DND-41 (cell line): ENCODE measurements at regions not wholly inside any gene's neighbourhood (a gene's known extent, or its start where the extent isn't known, plus 50 kb on each side); places are given as distances from the start of the nearest gene placed in this dataset.

Source experiments
- ATAC-seq: fragments of 200-7000 bp; cut with Tn5 transposase; 3 replicates; pipeline ENCODE4 v1.9.1; 2021; ENCODE audit warnings: low read depth; ENCODE audit not compliant: insufficient read depth
- DNase-seq: peaks from one replicate; pipeline ENCODE4 v3.0.0-alpha.2; 2020
- H2AFZ ChIP-seq: 2 replicates; pipeline ENCODE4 v1.6.0; 2012; ENCODE audit warnings: low read depth, low read length
- H3K27ac ChIP-seq: 2 replicates; pipeline ENCODE4 v1.5.1; 2012; ENCODE audit warnings: low read length, inconsistent platforms
- H3K27me3 ChIP-seq: fragments of 200-600 bp; sonication (generic); 2 replicates; pipeline ENCODE4 v1.6.0; 2012; ENCODE audit warnings: low read length, mild to moderate bottlenecking, inconsistent platforms; ENCODE audit not compliant: insufficient read depth, poor library complexity
- H3K36me3 ChIP-seq: 2 replicates; pipeline ENCODE4 v1.5.1; 2012; ENCODE audit warnings: low read length, inconsistent platforms; ENCODE audit not compliant: insufficient read depth
- H3K4me1 ChIP-seq: 2 replicates; pipeline ENCODE4 v1.5.1; 2012; ENCODE audit warnings: mild to moderate bottlenecking, low read length; ENCODE audit not compliant: insufficient read depth
- H3K4me2 ChIP-seq: 2 replicates; pipeline ENCODE4 v1.6.0; 2012; ENCODE audit warnings: mild to moderate bottlenecking, moderate library complexity, low read length, inconsistent platforms; ENCODE audit not compliant: insufficient read depth
- H3K4me3 ChIP-seq, 2 experiments: fragments of 200-600 bp in 1 of 2; shearing (Covaris generic) in 1 of 2; 2 replicates each; pipeline ENCODE4 v1.5.1; 2012 to 2016; ENCODE audit warnings: inconsistent platforms in 2 of 2, low read length in 2 of 2, mild to moderate bottlenecking in 2 of 2, low read depth in 1 of 2, moderate library complexity in 1 of 2
- H3K79me2 ChIP-seq: 2 replicates; pipeline ENCODE4 v1.6.0; 2012; ENCODE audit warnings: low read length, inconsistent platforms; ENCODE audit not compliant: insufficient read depth
- H3K9ac ChIP-seq: 2 replicates; pipeline ENCODE4 v1.6.0; 2012; ENCODE audit warnings: low read depth, mild to moderate bottlenecking, inconsistent platforms, low read length, moderate library complexity
- H3K9me3 ChIP-seq: 2 replicates; pipeline ENCODE4 v1.5.1; 2012; ENCODE audit warnings: low read length, moderate library complexity, mild to moderate bottlenecking, inconsistent platforms; ENCODE audit not compliant: insufficient read depth, severe bottlenecking
- H4K20me1 ChIP-seq: 2 replicates; pipeline ENCODE4 v1.6.0; 2012; ENCODE audit warnings: low read length; ENCODE audit not compliant: insufficient read depth
- EZH2 ChIP-seq: IDR thresholded peaks from 3 replicates; pipeline ENCODE4 v1.6.1; 2012; ENCODE audit warnings: borderline replicate concordance, low read depth, mild to moderate bottlenecking, moderate library complexity, low read length, inconsistent platforms; ENCODE audit not compliant: severe bottlenecking
- TF ChIP-seq, protein P1 (sequence below): IDR thresholded peaks from 2 replicates; pipeline ENCODE4 v1.5.1; 2012; ENCODE audit warnings: borderline replicate concordance, low read length, moderate library complexity, mild to moderate bottlenecking; ENCODE audit not compliant: poor library complexity, severe bottlenecking; ENCODE audit errors: extremely low read depth

DNA sequence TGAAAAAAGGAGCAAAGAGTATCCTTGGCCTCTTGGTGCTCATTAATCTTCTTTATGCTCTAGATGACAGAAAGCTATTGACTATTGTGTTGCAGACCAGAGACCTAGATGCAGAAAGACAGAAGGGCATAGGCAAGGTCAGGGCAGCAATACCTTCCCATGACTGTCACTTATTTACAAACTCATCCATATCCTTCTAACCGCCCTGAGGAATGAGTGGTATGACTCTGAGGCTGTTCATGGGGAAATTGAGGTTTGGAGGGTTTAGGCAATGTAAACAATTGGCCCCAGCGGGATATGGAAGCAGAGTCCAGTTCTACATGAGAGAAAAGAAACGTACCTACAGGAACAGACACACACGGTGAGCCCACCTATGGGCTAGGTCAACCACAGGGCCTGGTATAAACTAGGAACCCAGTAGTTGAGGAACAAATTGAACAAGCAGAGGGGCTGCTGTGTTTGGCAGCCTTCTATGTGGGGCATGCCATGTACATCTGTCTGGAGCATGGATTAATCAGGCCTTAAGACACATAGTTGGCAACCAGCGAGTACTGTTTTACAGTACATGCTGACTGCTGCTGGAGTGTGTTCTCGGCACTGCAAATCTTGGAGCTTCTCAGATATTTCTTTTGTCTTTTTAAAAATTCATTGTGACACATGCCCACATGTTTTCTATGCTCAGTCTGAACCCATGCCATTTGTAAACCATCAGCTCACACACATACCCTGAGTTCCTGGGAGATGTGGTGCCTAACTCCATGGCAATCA, 159.7 kb upstream of the NTF3 start:
- H3K4me2 ChIP-seq: no peak overlapping the region

DNA sequence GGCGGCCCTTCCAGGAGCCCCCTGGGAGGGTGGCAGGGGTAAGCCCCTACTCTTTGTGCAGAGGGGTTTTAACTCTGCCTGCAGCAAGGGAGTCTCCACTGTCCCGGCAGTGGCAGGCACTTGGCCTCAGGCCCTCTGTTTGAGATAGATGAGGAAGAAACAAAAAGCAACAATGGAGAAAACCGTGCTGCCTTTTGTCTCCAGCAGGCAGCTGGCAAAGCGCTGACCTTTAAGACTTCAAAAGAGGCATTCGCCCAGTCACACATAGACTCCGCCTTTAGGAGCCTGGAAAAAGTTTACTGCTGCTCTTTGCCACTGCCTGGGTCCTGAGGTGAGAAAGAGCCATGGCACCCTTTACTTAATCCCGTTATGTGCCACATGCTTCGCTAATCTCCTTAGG, 158.2 kb upstream of the NTF3 start:
- no peak overlapping the region for H3K27ac ChIP-seq
- H3K4me2 ChIP-seq: no peak overlapping the region
- no peak overlapping the region for H3K9ac ChIP-seq
- TF ChIP-seq EZH2: no peak
- TF ChIP-seq, protein P1, sequence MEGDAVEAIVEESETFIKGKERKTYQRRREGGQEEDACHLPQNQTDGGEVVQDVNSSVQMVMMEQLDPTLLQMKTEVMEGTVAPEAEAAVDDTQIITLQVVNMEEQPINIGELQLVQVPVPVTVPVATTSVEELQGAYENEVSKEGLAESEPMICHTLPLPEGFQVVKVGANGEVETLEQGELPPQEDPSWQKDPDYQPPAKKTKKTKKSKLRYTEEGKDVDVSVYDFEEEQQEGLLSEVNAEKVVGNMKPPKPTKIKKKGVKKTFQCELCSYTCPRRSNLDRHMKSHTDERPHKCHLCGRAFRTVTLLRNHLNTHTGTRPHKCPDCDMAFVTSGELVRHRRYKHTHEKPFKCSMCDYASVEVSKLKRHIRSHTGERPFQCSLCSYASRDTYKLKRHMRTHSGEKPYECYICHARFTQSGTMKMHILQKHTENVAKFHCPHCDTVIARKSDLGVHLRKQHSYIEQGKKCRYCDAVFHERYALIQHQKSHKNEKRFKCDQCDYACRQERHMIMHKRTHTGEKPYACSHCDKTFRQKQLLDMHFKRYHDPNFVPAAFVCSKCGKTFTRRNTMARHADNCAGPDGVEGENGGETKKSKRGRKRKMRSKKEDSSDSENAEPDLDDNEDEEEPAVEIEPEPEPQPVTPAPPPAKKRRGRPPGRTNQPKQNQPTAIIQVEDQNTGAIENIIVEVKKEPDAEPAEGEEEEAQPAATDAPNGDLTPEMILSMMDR: no peak
- no peaks in the 10 kb centered on the region for H3K4me1 ChIP-seq
- no peaks in the 10 kb centered on the region for H3K36me3 ChIP-seq
- no peak overlapping the region for H3K4me3 ChIP-seq
- no peaks in the 10 kb centered on the region for H3K9me3 ChIP-seq
- H4K20me1 ChIP-seq: no peaks in the 10 kb centered on the region
- H3K79me2 ChIP-seq: no peaks in the 10 kb centered on the region
- ATAC-seq (no peak), DNase-seq (no peak)
- H2AFZ ChIP-seq: no peak overlapping the region
- no peaks in the 10 kb centered on the region for H3K27me3 ChIP-seq

More for the DNA sequence above, 159.7 kb upstream of the NTF3 start:
- ATAC-seq: no peak
- no peak for DNase-seq
- no peaks in the 10 kb centered on the region for H4K20me1 ChIP-seq
- H3K79me2 ChIP-seq: no peaks in the 10 kb centered on the region
- H3K36me3 ChIP-seq: no peaks in the 10 kb centered on the region
- H3K4me3 ChIP-seq: no peak overlapping the region
- H3K9me3 ChIP-seq: no peaks in the 10 kb centered on the region
- no peak overlapping the region for H3K9ac ChIP-seq
- H3K4me1 ChIP-seq: no peaks in the 10 kb centered on the region
- no peak for TF ChIP-seq EZH2
- TF ChIP-seq, protein P1: no peak
- H3K27ac ChIP-seq: no peak overlapping the region
- no peaks in the 10 kb centered on the region for H3K27me3 ChIP-seq
- H2AFZ ChIP-seq: no peak overlapping the region

DNA sequence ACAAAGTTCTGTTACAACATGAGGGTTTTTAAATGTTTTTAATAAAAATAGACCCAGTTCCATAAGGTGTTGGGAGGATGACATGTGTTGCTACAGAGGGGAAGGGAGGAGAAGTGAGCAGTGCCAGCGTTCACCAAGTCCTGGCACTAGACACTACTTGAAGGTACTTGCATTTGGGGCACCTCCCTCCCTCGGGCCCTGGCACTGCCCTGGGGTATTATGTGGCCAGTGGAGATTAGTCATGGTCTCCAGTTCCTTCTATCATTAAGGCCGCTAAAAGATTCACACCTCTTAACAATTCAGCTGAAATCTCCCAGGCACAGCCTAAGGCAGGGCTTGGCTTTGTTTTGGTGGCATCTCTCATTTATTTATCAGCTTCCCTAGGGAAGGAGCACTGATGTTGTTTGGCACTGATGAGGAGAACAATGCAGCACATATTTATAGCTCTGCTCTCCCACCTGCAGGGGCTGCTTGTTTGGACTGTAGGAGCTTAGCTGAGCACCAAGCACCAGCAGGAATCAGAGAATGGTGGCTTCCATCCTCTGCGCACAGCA, 155.5 kb upstream of the NTF3 start:
- Histone ChIP-seq H3K27ac (no peak overlapping the region), H3K9me3 (no peaks in the 10 kb centered on the region), H3K27me3 (no peaks in the 10 kb centered on the region), H3K36me3 (no peaks in the 10 kb centered on the region), H2AFZ (no peak overlapping the region), H3K4me3 (no peak overlapping the region), H3K79me2 (no peaks in the 10 kb centered on the region), H4K20me1 (no peaks in the 10 kb centered on the region), H3K9ac (no peak overlapping the region), H3K4me1 (no peaks in the 10 kb centered on the region), H3K4me2 (no peak overlapping the region)
- DNase-seq: no peak
- ATAC-seq: no peak
- TF ChIP-seq, protein P1: no peak
- TF ChIP-seq EZH2: no peak
